Astrocyte (in vitro differentiated cells and primary cell): ENCODE measurements at regions not wholly inside any gene's neighbourhood (a gene's known extent, or its start where the extent isn't known, plus 50 kb on each side); places are given as distances from the start of the nearest gene placed in this dataset.

Source experiments
- DNase-seq: peaks from one replicate; pipeline ENCODE4 v3.0.0-alpha.2; 2010; ENCODE audit warnings: low read depth
- FAIRE-seq: peaks from 2 replicates; lab custom pipeline; 2011; peaks lifted over from hg19 to GRCh38; lab: Jason Lieb, UNC
- H2AFZ ChIP-seq: 2 replicates; pipeline ENCODE4 v1.6.0; 2012; ENCODE audit warnings: low read depth, low read length, inconsistent platforms
- H3K27ac ChIP-seq: 2 replicates; pipeline ENCODE4 v1.5.1; 2011; ENCODE audit warnings: low read depth, low read length, inconsistent platforms
- H3K27me3 ChIP-seq: 2 replicates; pipeline ENCODE4 v1.6.0; 2011; ENCODE audit warnings: low read length, inconsistent platforms; ENCODE audit not compliant: insufficient read depth
- H3K36me3 ChIP-seq: 2 replicates; pipeline ENCODE4 v1.5.1; 2011; ENCODE audit warnings: low read length, inconsistent platforms; ENCODE audit not compliant: insufficient read depth
- H3K4me1 ChIP-seq: 2 replicates; pipeline ENCODE4 v1.5.1; 2011; ENCODE audit warnings: low read length, inconsistent platforms; ENCODE audit not compliant: insufficient read depth
- H3K4me2 ChIP-seq: 2 replicates; pipeline ENCODE4 v1.6.0; 2012; ENCODE audit warnings: low read length, inconsistent platforms
- H3K4me3 ChIP-seq: 2 replicates; pipeline ENCODE4 v1.5.1; 2011; ENCODE audit warnings: low read depth, mild to moderate bottlenecking, low read length, inconsistent platforms; ENCODE audit not compliant: insufficient read depth
- H3K79me2 ChIP-seq: 2 replicates; pipeline ENCODE4 v1.6.0; 2012; ENCODE audit warnings: mild to moderate bottlenecking, low read length, inconsistent platforms; ENCODE audit not compliant: insufficient read depth
- H3K9ac ChIP-seq: 2 replicates; pipeline ENCODE4 v1.6.0; 2012; ENCODE audit warnings: mild to moderate bottlenecking, low read length, inconsistent platforms
- H3K9me3 ChIP-seq: 2 replicates; pipeline ENCODE4 v1.5.1; 2012; ENCODE audit warnings: low read depth, mild to moderate bottlenecking, low read length, inconsistent platforms; ENCODE audit not compliant: insufficient read depth
- H4K20me1 ChIP-seq: 2 replicates; pipeline ENCODE4 v1.6.0; 2012; ENCODE audit warnings: low read length, inconsistent platforms; ENCODE audit not compliant: insufficient read depth
- H3K27ac Mint-ChIP-seq: one replicate; pipeline ENCODE4 v1.8.0; 2021; ENCODE audit warnings: mild to moderate bottlenecking, mixed read lengths; ENCODE audit not compliant: unreplicated experiment
- H3K27me3 Mint-ChIP-seq: one replicate; pipeline ENCODE4 v1.8.0; 2021; ENCODE audit warnings: low read depth, mixed read lengths; ENCODE audit not compliant: unreplicated experiment
- H3K36me3 Mint-ChIP-seq: one replicate; pipeline ENCODE4 v1.8.0; 2021; ENCODE audit warnings: low read depth, mixed read lengths; ENCODE audit not compliant: unreplicated experiment
- H3K4me1 Mint-ChIP-seq: one replicate; pipeline ENCODE4 v1.8.0; 2021; ENCODE audit warnings: low read depth, mixed read lengths; ENCODE audit not compliant: unreplicated experiment
- H3K4me3 Mint-ChIP-seq: one replicate; pipeline ENCODE4 v1.8.0; 2021; ENCODE audit warnings: mild to moderate bottlenecking, moderate library complexity, mixed read lengths; ENCODE audit not compliant: unreplicated experiment
- H3K9me3 Mint-ChIP-seq: one replicate; pipeline ENCODE4 v1.8.0; 2021; ENCODE audit warnings: mild to moderate bottlenecking, mixed read lengths; ENCODE audit not compliant: unreplicated experiment
- EZH2 ChIP-seq: IDR thresholded peaks from 2 replicates; pipeline ENCODE4 v1.6.1; 2012; ENCODE audit warnings: mild to moderate bottlenecking, low read length, inconsistent platforms; ENCODE audit not compliant: insufficient read depth
- TF ChIP-seq, protein P1 (sequence below): IDR thresholded peaks from 2 replicates; pipeline ENCODE4 v1.5.1; 2011; ENCODE audit warnings: low read depth, mild to moderate bottlenecking, inconsistent platforms, low read length, moderate library complexity; ENCODE audit not compliant: insufficient read depth

DNA sequence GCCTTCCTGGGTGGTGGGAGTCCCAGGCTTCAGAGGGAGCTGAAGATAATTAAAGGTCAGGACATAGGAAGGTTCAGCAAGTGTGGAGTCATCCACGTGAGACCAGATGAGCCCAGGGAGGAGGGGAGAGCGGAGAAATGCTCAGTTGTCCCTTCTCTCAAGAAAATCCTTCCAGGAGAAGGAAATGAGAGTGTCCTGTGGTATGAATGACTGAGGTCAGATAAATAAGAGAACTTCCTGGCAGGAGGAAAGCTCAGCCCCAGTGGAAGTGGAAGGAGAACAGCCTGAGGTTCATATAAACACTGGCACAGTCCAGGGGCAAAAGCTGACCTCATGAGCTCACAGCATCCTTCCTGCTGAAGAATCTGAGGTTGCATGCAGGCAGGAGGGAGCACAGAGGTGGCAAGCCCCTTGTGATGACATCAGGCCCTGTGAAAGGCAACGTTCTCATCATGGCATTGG lies 97.6 kb downstream of the NAV1 start:
- H3K4me2 ChIP-seq, result peak overlapping the region; percentile 53

DNA sequence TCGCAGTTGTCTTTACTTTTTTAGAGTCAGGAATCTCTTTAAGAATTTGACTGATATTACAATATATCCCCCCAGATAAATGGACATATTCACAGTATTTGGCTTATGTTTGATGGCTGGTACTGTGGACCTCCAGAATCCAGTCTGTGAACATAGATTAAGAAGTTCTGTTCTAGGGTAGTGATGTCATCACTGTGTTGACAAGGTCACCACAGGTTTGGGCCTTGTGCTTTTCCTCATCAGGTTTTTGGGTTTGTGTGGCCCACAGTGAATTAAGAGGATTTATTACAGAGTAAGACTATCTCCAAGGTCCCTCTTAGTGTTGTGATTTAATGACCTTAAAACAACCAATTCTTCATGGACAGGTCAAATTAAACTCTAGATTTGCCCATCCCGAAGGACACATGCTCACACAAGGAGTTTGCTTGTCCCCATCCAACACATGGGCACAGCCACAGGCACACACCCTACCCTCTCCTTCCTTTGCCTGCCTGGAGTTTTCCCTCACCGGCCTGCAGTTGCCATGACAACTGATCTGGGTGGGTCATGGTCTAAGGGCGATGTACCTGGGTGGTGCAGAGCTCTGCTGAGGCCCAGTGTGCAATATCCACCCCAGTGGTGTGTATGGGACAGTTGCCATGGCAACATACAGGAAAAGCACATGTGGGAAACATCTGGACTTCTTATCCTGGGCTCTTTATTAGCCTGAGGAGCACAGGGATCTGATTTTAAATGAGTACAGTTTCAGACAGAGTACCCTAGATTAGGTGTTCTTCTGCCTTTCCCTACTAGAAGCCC lies 98.6 kb downstream of the NAV1 start:
- H3K27ac Mint-ChIP-seq, result peak overlapping the region; percentile 14
- Histone ChIP-seq H2AFZ (no peak overlapping the region), H4K20me1 (peaks cover 23% of the 10 kb centered on the region)

More for the DNA sequence above, 97.6 kb downstream of the NAV1 start:
- Histone ChIP-seq H4K20me1 (peaks cover 23% of the 10 kb centered on the region), H3K36me3 (peaks cover 14% of the 10 kb centered on the region), H2AFZ (no peak overlapping the region), H3K9me3 (no peaks in the 10 kb centered on the region), H3K4me3 (no peak overlapping the region), H3K4me1 (peaks cover 44% of the 10 kb centered on the region), H3K27ac (peak overlapping the region; percentile 62), H3K79me2 (peaks cover 41% of the 10 kb centered on the region), H3K9ac (peak overlapping the region; percentile 15), H3K27me3 (no peaks in the 10 kb centered on the region)
- FAIRE-seq, result peak; percentile 58
- no peak for TF ChIP-seq EZH2
- TF ChIP-seq, protein P1, sequence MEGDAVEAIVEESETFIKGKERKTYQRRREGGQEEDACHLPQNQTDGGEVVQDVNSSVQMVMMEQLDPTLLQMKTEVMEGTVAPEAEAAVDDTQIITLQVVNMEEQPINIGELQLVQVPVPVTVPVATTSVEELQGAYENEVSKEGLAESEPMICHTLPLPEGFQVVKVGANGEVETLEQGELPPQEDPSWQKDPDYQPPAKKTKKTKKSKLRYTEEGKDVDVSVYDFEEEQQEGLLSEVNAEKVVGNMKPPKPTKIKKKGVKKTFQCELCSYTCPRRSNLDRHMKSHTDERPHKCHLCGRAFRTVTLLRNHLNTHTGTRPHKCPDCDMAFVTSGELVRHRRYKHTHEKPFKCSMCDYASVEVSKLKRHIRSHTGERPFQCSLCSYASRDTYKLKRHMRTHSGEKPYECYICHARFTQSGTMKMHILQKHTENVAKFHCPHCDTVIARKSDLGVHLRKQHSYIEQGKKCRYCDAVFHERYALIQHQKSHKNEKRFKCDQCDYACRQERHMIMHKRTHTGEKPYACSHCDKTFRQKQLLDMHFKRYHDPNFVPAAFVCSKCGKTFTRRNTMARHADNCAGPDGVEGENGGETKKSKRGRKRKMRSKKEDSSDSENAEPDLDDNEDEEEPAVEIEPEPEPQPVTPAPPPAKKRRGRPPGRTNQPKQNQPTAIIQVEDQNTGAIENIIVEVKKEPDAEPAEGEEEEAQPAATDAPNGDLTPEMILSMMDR, result no peak
- H3K27me3 Mint-ChIP-seq, result peaks cover 3% of the 10 kb centered on the region
- peaks cover 33% of the 10 kb centered on the region for H3K36me3 Mint-ChIP-seq
- H3K9me3 Mint-ChIP-seq, result no peaks in the 10 kb centered on the region
- H3K27ac Mint-ChIP-seq, result peak overlapping the region; percentile 35
- peaks cover 29% of the 10 kb centered on the region for H3K4me1 Mint-ChIP-seq
- no peak overlapping the region for H3K4me3 Mint-ChIP-seq
- DNase-seq, result peak; percentile 72

More for the DNA sequence above, 98.6 kb downstream of the NAV1 start:
- Histone ChIP-seq H3K4me1 (peaks cover 44% of the 10 kb centered on the region), H3K9ac (peak overlapping the region; percentile 12), H3K79me2 (peaks cover 41% of the 10 kb centered on the region), H3K36me3 (peaks cover 9% of the 10 kb centered on the region), H3K27ac (peak overlapping the region; percentile 62), H3K4me2 (peak overlapping the region; percentile 10), H3K27me3 (no peaks in the 10 kb centered on the region), H3K4me3 (no peak overlapping the region), H3K9me3 (no peaks in the 10 kb centered on the region)
- no peaks in the 10 kb centered on the region for H3K9me3 Mint-ChIP-seq
- DNase-seq (no peak), FAIRE-seq (no peak)
- H3K36me3 Mint-ChIP-seq, result peaks cover 35% of the 10 kb centered on the region
- H3K4me3 Mint-ChIP-seq, result no peak overlapping the region
- peaks cover 3% of the 10 kb centered on the region for H3K27me3 Mint-ChIP-seq
- peaks cover 29% of the 10 kb centered on the region for H3K4me1 Mint-ChIP-seq
- no peak for TF ChIP-seq EZH2
- TF ChIP-seq, protein P1, result no peak
